Activated CD8-positive, alpha-beta T cell treated with anti-CD3 and anti-CD28 coated beads for 36 hours (primary cell): ENCODE measurements at regions not wholly inside any gene's neighbourhood (a gene's known extent, or its start where the extent isn't known, plus 50 kb on each side); places are given as distances from the start of the nearest gene placed in this dataset.

ENCODE experiments used
- ATAC-seq: fragments of 200-7000 bp; cut with Tn5 transposase; one replicate; pipeline ENCODE4 v1.10.0; 2021; ENCODE audit warnings: mild to moderate bottlenecking, moderate library complexity
- CTCF ChIA-PET: fragments of 350-600 bp; sonication (Branson Sonifier 250); formaldehyde crosslinking; loops from one replicate; lab custom pipeline; 2021; ENCODE audit warnings: antibody characterized with exemption; lab: Charles Lee
- POLR2A ChIA-PET: fragments of 350-600 bp; sonication (Branson Sonifier 250); formaldehyde crosslinking; loops from one replicate; lab custom pipeline; 2021; ENCODE audit warnings: antibody characterized with exemption; lab: Charles Lee
- DNase-seq: peaks from one replicate; pipeline ENCODE4 v3.0.0-alpha.2; 2020
- H3K27ac Mint-ChIP-seq: one replicate; pipeline ENCODE4 v1.8.0; 2021; ENCODE audit warnings: mild to moderate bottlenecking, mixed read lengths
- H3K27me3 Mint-ChIP-seq: one replicate; pipeline ENCODE4 v1.8.0; 2021; ENCODE audit warnings: mixed read lengths
- H3K36me3 Mint-ChIP-seq: one replicate; pipeline ENCODE4 v1.8.0; 2021; ENCODE audit warnings: low read depth, mixed read lengths
- H3K4me1 Mint-ChIP-seq: one replicate; pipeline ENCODE4 v1.8.0; 2021; ENCODE audit warnings: low read depth, mixed read lengths
- H3K4me3 Mint-ChIP-seq: one replicate; pipeline ENCODE4 v1.8.0; 2021; ENCODE audit warnings: mild to moderate bottlenecking, moderate library complexity, mixed read lengths
- H3K9me3 Mint-ChIP-seq: one replicate; pipeline ENCODE4 v1.8.0; 2021; ENCODE audit warnings: mixed read lengths
- intact Hi-C: fragments of 100-400 bp; cut with micrococcal nuclease; formaldehyde crosslinking; loops from one replicate; pipeline ENCODE4 v1.10.0; 2022
- TF ChIP-seq, protein P1 (sequence below): fragments of 200-600 bp; IDR thresholded peaks from one replicate; pipeline ENCODE4 v1.8.0; 2022; ENCODE audit warnings: antibody characterized with exemption, mild to moderate bottlenecking

DNA sequence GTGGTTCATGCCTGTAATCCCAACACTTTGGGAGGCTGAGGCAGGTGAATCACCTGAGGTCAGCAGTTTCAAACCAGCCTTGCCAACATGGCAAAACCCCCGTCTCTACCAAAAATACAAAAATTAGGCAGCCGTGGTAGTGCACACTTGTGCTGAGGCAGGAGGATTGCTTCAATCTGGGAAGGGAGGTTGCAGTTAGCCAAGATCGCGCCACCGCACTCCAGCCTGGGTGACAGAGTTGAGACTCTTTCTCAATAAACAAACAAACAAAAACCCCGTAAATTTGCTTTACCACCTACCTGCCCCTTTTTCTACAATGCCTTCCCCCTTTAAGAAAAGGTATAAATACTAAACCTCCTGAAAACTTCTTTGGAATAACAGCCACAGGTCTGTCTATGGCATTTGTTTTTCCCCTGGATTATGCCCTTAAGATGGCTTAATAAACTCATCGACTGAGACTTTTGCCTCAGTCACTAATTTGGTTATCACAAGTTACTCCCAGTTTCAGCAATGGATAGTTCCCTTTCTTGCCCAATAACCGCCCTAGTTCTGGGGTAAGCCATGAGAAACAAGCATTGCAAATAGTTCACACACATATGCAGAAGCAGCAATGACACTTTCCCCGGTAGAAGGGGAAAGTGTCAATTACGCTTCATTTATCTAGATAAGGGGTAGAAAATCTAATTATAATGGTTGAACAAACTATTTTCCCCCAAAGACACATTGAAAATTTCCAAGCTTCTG is 52.8 kb upstream of the SVIL start:
- no peak overlapping the region for H3K4me3 Mint-ChIP-seq
- peaks cover 10% of the 10 kb centered on the region for H3K9me3 Mint-ChIP-seq
- DNase-seq, result no peak
- ATAC-seq, result no peak
- no peaks in the 10 kb centered on the region for H3K27me3 Mint-ChIP-seq
- peaks cover 27% of the 10 kb centered on the region for H3K36me3 Mint-ChIP-seq
- H3K4me1 Mint-ChIP-seq, result peaks cover 39% of the 10 kb centered on the region
- ChIA-PET POLR2A (no interaction called here), CTCF (interaction anchor here (1.2 kb wide), 1 partner anchor 48 kb away, joined by 5 read pairs; no protein-coding TSS in a partner anchor)
- no peak overlapping the region for H3K27ac Mint-ChIP-seq
- TF ChIP-seq, protein P1, sequence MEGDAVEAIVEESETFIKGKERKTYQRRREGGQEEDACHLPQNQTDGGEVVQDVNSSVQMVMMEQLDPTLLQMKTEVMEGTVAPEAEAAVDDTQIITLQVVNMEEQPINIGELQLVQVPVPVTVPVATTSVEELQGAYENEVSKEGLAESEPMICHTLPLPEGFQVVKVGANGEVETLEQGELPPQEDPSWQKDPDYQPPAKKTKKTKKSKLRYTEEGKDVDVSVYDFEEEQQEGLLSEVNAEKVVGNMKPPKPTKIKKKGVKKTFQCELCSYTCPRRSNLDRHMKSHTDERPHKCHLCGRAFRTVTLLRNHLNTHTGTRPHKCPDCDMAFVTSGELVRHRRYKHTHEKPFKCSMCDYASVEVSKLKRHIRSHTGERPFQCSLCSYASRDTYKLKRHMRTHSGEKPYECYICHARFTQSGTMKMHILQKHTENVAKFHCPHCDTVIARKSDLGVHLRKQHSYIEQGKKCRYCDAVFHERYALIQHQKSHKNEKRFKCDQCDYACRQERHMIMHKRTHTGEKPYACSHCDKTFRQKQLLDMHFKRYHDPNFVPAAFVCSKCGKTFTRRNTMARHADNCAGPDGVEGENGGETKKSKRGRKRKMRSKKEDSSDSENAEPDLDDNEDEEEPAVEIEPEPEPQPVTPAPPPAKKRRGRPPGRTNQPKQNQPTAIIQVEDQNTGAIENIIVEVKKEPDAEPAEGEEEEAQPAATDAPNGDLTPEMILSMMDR, result no peak
- intact Hi-C loops, result no loop called here

GRCh38 chr10:29685506-29685905 is 50.7 kb upstream of the SVIL start:
- ChIA-PET CTCF (interaction anchor here (1.3 kb wide), 1 partner anchor 240 kb away, joined by 3 read pairs; no protein-coding TSS in a partner anchor), POLR2A (no interaction called here)
- H3K9me3 Mint-ChIP-seq, result peaks cover 10% of the 10 kb centered on the region
- no peak overlapping the region for H3K4me3 Mint-ChIP-seq
- DNase-seq, result no peak
- H3K4me1 Mint-ChIP-seq, result peaks cover 49% of the 10 kb centered on the region
- TF ChIP-seq, protein P1, result no peak
- peaks cover 32% of the 10 kb centered on the region for H3K36me3 Mint-ChIP-seq
- ATAC-seq, result no peak
- intact Hi-C loops, result no loop called here
- no peaks in the 10 kb centered on the region for H3K27me3 Mint-ChIP-seq
- no peak overlapping the region for H3K27ac Mint-ChIP-seq
